ENCODE measurements at regions not wholly inside any gene's neighbourhood (a gene's known extent, or its start where the extent isn't known, plus 50 kb on each side); places are given as distances from the start of the nearest gene placed in this dataset.
"Not testable (repeated sequence)": the region's sequence is repeated elsewhere in the genome, so short reads cannot be mapped to it uniquely, and the experiment has no call there.

DNA sequence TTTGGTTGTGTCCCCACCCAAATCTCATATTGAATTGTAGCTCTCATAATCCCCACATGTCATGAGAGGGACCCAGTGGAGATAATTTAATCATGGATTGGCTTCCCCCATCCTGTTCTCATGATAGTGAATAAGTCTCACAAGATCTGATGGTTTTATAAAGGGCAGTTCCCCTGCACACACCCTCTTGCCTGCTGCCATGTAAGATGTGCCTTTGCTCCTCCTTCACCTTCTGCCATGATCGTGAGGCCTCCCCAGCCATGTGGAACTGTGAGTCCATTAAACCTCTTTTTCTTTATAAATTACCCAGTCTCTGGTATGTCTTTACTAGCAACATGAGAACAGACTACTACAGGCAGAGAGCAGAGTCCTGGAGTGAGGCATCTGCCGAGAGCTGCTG lies 90.2 kb upstream of the SLC45A1 start:
- DNase-seq: not testable (repeated sequence)

- no peak for DNase-seq
These were observed 91.2 kb upstream of the SLC45A1 start for GRCh38 chr1:8226747-8227146.

- DNase-seq: not testable (repeated sequence)
These were observed 91.9 kb upstream of the SLC45A1 start for GRCh38 chr1:8226024-8226423.

DNA sequence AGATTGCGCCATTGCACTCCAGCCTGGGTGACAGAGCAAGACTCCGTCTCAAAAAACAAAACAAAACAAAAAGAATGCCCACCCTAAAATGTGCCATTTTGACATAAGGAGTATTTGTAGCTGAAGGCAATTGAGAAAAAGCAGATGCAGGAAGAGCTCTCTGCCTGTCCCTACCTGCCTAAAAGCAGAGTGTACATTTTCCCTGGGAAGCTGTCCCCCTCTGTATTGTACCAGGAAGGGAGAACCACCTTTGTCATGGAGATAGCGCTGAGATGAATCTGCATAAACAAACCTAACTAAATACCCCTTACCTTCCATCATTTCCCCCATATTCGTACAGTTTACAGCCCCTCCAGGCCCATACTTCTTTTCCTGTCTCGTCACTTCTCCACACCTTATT lies 94.4 kb upstream of the SLC45A1 start:
- DNase-seq: no peak

GRCh38 chr1:8222789-8223188 lies 95.1 kb upstream of the SLC45A1 start:
- no peak for DNase-seq

DNA sequence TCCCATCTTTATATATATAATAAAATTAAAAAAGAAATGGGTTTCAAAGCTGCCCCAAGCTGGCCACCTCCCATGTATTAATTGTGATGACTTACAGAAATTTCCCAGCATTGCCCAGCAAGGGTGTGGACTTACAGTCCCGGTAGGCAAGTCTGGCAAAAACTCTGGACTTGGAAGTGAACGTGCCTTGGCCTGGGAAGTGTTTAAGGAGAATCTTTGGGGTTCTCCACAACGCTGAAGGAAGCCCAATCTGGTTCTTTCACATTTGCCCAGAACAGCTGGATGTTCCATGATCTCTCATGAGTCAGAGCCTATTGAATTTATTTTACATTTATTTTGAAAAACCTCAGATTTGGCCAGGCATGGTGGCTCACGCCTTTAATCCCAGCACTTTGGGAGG lies 98.4 kb upstream of the SLC45A1 start:
- no peak for DNase-seq

DNA sequence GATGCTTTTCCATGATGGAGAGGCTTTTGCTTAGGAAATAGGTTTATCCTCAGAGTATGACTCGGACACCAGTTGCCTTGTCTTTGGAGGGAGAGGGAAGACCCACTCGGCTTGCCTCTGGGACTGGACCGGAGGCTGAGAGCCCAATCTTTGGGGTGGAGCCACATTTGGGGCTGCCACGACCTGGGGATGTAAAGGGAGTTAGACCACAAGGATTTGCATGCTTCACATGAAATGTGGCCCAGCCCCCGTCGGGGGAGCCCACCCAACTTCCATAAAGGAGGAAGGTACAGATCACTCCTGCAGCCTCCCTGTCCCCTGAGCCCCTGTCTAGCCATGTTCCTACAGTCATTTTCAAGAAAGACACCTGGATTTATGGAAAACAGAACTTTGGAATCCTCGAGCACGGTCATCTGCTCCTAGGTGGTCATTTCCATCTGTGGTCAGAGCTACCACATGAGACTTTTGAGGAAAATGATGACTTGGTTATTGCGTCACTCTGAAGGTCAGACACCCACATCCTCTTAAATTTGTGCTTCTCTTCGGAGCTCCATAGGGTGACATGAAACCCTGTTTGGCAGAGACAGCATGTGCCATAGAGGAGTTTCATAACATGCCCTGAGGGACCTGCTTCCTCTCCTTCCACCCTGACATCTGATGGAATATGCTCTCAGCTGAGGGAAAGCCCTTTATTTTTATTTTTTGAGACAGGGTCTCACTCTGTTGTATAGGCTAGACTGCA lies 99.4 kb upstream of the SLC45A1 start:
- no peak for DNase-seq

- DNase-seq: no peak
These were observed 100.1 kb upstream of the SLC45A1 start for GRCh38 chr1:8217809-8218208.

DNA sequence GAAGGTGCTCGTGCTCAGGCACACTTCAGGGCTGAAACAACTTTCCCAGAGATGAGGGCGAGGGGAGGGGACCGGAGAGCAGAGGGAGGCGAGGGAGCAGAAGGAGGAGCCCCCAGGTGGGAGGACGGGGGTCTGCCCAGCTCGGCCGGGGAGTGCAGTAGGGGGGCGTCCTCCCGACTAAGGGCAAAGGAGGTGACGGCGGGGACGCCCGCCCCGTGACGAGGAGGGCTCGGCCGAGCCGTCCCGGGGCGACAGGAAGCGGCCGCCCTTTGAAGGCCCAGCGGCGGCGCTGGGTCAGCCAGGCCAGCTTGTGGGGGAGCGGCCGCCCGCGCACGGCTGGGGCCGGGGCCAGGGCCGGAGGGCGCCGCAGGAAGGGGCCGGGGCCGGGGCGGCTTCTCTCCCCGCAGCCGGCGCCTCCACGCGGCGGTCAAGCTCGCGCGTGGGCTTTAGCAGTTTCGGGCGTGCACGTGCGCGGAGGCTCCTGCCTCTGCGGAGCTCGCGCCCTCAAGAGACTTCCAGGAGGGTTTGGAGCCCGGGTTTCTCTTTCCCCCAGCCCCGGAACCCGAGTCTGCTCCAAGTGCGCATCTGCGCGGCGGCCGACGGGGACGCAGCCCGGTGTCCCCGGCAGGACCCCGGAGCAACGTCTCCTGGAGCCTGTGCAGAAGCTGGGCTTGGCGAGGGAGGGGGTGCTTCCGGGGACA lies 100.8 kb upstream of the SLC45A1 start:
- no peak for DNase-seq

- DNase-seq: no peak
These were observed 101.9 kb upstream of the SLC45A1 start for GRCh38 chr1:8216005-8216404.

DNA sequence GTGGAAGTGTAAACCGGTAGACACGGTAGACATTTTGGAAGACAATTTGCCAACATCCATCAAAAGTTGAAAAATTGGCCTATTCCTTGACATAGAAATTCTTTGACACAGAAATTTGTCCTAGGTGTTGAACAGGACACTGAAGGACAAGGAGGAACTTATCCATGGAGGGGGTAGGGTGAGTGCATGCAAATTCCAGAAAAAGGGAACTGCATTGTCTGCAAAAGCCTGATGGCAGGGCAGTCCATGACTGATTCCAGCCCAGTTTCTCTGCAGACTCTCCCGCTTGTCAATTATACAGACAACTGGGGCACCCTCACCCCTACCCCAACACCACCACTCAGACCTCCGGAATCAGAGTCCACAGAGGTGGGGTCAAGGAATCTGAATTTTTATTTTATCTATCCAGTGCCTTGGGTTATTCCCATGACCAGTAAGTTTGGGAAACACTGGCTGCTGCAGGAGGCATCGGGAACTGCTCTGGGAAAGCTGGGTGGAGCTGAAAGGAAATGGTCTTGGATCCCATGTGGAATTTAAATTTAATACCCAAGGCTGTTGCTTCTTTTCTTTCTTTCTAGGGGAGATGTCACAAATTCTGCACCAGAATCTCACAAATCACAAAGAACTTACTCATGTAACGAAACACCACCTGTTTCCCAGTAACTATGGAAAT lies 103.3 kb upstream of the SLC45A1 start:
- DNase-seq: peak in 1 of 2 experiments; percentile 47

- no peak for DNase-seq
These were observed 104.2 kb upstream of the SLC45A1 start for GRCh38 chr1:8213676-8214075.

GRCh38 chr1:8213136-8213535 lies 104.8 kb upstream of the SLC45A1 start:
- no peak for DNase-seq

GRCh38 chr1:8212580-8213031 lies 105.3 kb upstream of the SLC45A1 start:
- no peak for DNase-seq

GRCh38 chr1:8211883-8212579 lies 105.9 kb upstream of the SLC45A1 start:
- DNase-seq: no peak

GRCh38 chr1:8211251-8211882 lies 106.5 kb upstream of the SLC45A1 start:
- DNase-seq: no peak

- no peak for DNase-seq
These were observed 110.7 kb upstream of the SLC45A1 start for GRCh38 chr1:8207202-8207601.

GRCh38 chr1:8206391-8206790 lies 111.5 kb upstream of the SLC45A1 start:
- no peak for DNase-seq

GRCh38 chr1:8205771-8206170 lies 112.1 kb upstream of the SLC45A1 start:
- DNase-seq: no peak

DNA sequence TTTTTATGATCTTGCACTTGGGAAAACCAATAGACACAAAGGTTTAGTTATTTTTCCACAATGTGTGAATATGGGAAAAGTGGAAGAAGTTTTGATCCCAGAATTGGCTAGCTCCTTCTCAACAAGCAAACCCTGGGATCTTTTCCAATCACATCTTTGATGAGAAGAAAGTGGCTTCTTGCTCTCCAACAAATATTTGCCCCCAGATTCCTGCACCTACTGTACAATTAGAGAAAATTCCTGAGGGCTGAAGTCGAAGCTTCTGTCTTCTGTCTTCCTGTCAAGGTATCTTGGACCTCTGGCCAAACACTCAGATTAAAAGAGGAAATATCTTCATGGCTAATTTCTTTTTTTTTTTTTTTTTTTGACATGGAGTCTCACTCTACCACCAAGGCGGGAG lies 113.1 kb upstream of the SLC45A1 start:
- no peak for DNase-seq

- DNase-seq: no peak
These were observed 114.4 kb upstream of the SLC45A1 start for GRCh38 chr1:8203551-8203950.

- no peak for DNase-seq
These were observed 114.9 kb upstream of the SLC45A1 start for GRCh38 chr1:8203056-8203455.

Measured in NCI-H526 (cell line).